Panc1 (cell line): ENCODE measurements at regions not wholly inside any gene's neighbourhood (a gene's known extent, or its start where the extent isn't known, plus 50 kb on each side); places are given as distances from the start of the nearest gene placed in this dataset.

ENCODE experiments used
- CTCF ChIP-seq: fragments of 450-650 bp; IDR thresholded peaks from 2 replicates; pipeline ENCODE4 v1.5.1; 2017; ENCODE audit warnings: mild to moderate bottlenecking
- POLR2AphosphoS5 ChIP-seq: IDR thresholded peaks from 2 replicates; pipeline ENCODE4 v1.6.1; 2012; ENCODE audit warnings: mild to moderate bottlenecking, low read depth, low read length, moderate library complexity
- REST ChIP-seq, 2 experiments: IDR thresholded peaks; 2 replicates each; pipeline ENCODE4 v1.6.1; 2011 to 2012; ENCODE audit warnings: low read depth in 2 of 2, control low read depth in 1 of 2, low read length in 1 of 2, mild to moderate bottlenecking in 1 of 2, moderate library complexity in 1 of 2; ENCODE audit not compliant: insufficient read depth in 1 of 2
- TCF7L2 ChIP-seq: IDR thresholded peaks from 2 replicates; pipeline ENCODE4 v1.6.1; 2011; ENCODE audit warnings: mild to moderate bottlenecking, low read depth, low read length, inconsistent platforms

- TF ChIP-seq CTCF (no peak), REST (IDR thresholded peaks at IDR 0.05; ENCODE audit: insufficient read depth in 1 of 2, low read depth in 2 of 2, low read length in 1 of 2) (no peak), POLR2AphosphoS5 (no peak), TCF7L2 (no peak)
These were observed 136.4 kb downstream of the ICE1 start for GRCh38 chr5:5558638-5559527.
